K562 (cell line): ENCODE measurements at regions not wholly inside any gene's neighbourhood (a gene's known extent, or its start where the extent isn't known, plus 50 kb on each side); places are given as distances from the start of the nearest gene placed in this dataset.

Experiments used
- CREBBP ChIP-seq: IDR thresholded peaks from one replicate; pipeline ENCODE4 v1.6.1; 2012; ENCODE audit warnings: low read depth, mild to moderate bottlenecking, control low read depth, inconsistent platforms, low read length
- E2F8 ChIP-seq: fragments of 450-650 bp; IDR thresholded peaks from 2 replicates; pipeline ENCODE4 v1.7.1; 2018; ENCODE audit warnings: mild to moderate bottlenecking, low read depth; ENCODE audit not compliant: partially characterized antibody
- GATAD2A ChIP-seq: fragments of 450-650 bp; IDR thresholded peaks from 2 replicates; pipeline ENCODE4 v1.6.1; 2017
- HMBOX1 ChIP-seq: sonication (generic); IDR thresholded peaks from 2 replicates; pipeline ENCODE4 v1.6.1; 2016
- MITF ChIP-seq: IDR thresholded peaks from 2 replicates; pipeline ENCODE4 v1.6.1; 2014; ENCODE audit warnings: antibody characterized with exemption
- POLR3A ChIP-seq: IDR thresholded peaks from 2 replicates; pipeline ENCODE4 v1.6.1; 2011; ENCODE audit warnings: borderline replicate concordance, mild to moderate bottlenecking, moderate library complexity; ENCODE audit not compliant: insufficient read length, insufficient read depth; ENCODE audit errors: extremely low read depth
- ZNF57 ChIP-seq: fragments of 450-650 bp; formaldehyde crosslinking; IDR thresholded peaks from 2 replicates; pipeline ENCODE4 v1.4.0; 2020; ENCODE audit warnings: mild to moderate bottlenecking, moderate library complexity
- TF ChIP-seq, protein P1 (sequence below): sonication (generic); formaldehyde crosslinking; IDR thresholded peaks from 2 replicates; pipeline ENCODE4 v1.8.1; 2023; ENCODE audit warnings: mild to moderate bottlenecking, missing genetic modification reagents

- TF ChIP-seq E2F8 (no peak), MITF (no peak), HMBOX1 (no peak), CREBBP (no peak), ZNF57 (CRISPR knock-in tag) (no peak), GATAD2A (no peak), POLR3A (no peak)
- TF ChIP-seq, protein P1, sequence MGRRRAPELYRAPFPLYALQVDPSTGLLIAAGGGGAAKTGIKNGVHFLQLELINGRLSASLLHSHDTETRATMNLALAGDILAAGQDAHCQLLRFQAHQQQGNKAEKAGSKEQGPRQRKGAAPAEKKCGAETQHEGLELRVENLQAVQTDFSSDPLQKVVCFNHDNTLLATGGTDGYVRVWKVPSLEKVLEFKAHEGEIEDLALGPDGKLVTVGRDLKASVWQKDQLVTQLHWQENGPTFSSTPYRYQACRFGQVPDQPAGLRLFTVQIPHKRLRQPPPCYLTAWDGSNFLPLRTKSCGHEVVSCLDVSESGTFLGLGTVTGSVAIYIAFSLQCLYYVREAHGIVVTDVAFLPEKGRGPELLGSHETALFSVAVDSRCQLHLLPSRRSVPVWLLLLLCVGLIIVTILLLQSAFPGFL (CRISPR knock-in tag), result no peak
- TF ChIP-seq, all 486 proteins: peak for 0
Measured at GRCh38 chr18:45203677-45204076, 411.6 kb upstream of the SLC14A2 start (continued).
